Fibroblast of pulmonary artery (primary cell): ENCODE measurements at regions not wholly inside any gene's neighbourhood (a gene's known extent, or its start where the extent isn't known, plus 50 kb on each side); places are given as distances from the start of the nearest gene placed in this dataset.

Experiments used
- DNase-seq: peaks from one replicate; pipeline ENCODE4 v3.0.0-alpha.2; 2010; ENCODE audit warnings: low read depth
- H3K4me3 ChIP-seq: replicated peaks from 2 replicates; pipeline ENCODE4 v1.5.1; 2011; ENCODE audit warnings: low read depth, mild to moderate bottlenecking, control low read depth, low read length, moderate library complexity
- CTCF ChIP-seq: IDR thresholded peaks from 2 replicates; pipeline ENCODE4 v1.5.1; 2011; ENCODE audit warnings: mild to moderate bottlenecking, control low read depth, low read length, inconsistent platforms; ENCODE audit errors: missing control alignments

GRCh38 chr15:46110755-46111154 lies 475.9 kb downstream of the SQOR start:
- TF ChIP-seq CTCF = no peak
- H3K4me3 ChIP-seq = no peak overlapping the region
- DNase-seq = no peak

GRCh38 chr15:46111730-46112129 lies 476.9 kb downstream of the SQOR start:
- no peak for DNase-seq
- no peak for TF ChIP-seq CTCF
- no peak overlapping the region for H3K4me3 ChIP-seq

GRCh38 chr15:46117071-46117470 lies 482.2 kb downstream of the SQOR start:
- no peak for TF ChIP-seq CTCF
- no peak for DNase-seq

GRCh38 chr15:46120713-46121112 lies 485.9 kb downstream of the SQOR start:
- H3K4me3 ChIP-seq = no peak overlapping the region
- no peak for TF ChIP-seq CTCF
- no peak for DNase-seq

More at GRCh38 chr15:46117071-46117470, 482.2 kb downstream of the SQOR start:
- no peak overlapping the region for H3K4me3 ChIP-seq

GRCh38 chr15:46121441-46121840 lies 486.6 kb downstream of the SQOR start:
- no peak overlapping the region for H3K4me3 ChIP-seq
- no peak for DNase-seq
- no peak for TF ChIP-seq CTCF

GRCh38 chr15:46126581-46126980 lies 491.8 kb downstream of the SQOR start:
- TF ChIP-seq CTCF = no peak
- peak; percentile 49 for DNase-seq
- no peak overlapping the region for H3K4me3 ChIP-seq

- H3K4me3 ChIP-seq = no peak overlapping the region
- no peak for DNase-seq
- no peak for TF ChIP-seq CTCF
Observed at GRCh38 chr15:46127361-46127874, 492.6 kb downstream of the SQOR start.
